ENCODE measurements at regions not wholly inside any gene's neighbourhood (a gene's known extent, or its start where the extent isn't known, plus 50 kb on each side); places are given as distances from the start of the nearest gene placed in this dataset.

GRCh38 chrX:69289793-69290123 is 124.5 kb upstream of the PJA1 start:
- no peaks in the 10 kb centered on the region for H3K4me1 ChIP-seq (ENCODE audit: insufficient read depth)

GRCh38 chrX:69289046-69289792 is 124.0 kb upstream of the PJA1 start:
- Histone ChIP-seq H3K4me3 (ENCODE audit: low read depth, low read length) (no peak overlapping the region), H3K27ac (ENCODE audit: low read depth) (no peak overlapping the region), H3K36me3 (ENCODE audit: insufficient read depth) (no peaks in the 10 kb centered on the region), H3K4me1 (ENCODE audit: insufficient read depth) (no peaks in the 10 kb centered on the region)
- WGBS, result 83% methylated on average over 11 of the region's 11 CpGs
- DNase-seq (ENCODE audit: extremely low spot score), result no peak

More at GRCh38 chrX:69289793-69290123, 124.5 kb upstream of the PJA1 start:
- whole genome bisulfite sequencing, result 100% methylated on average over 1 of the region's 1 CpG
- no peak for DNase-seq (ENCODE audit: extremely low spot score)
- Histone ChIP-seq H3K36me3 (ENCODE audit: insufficient read depth) (no peaks in the 10 kb centered on the region), H3K4me3 (ENCODE audit: low read depth, low read length) (no peak overlapping the region), H3K27ac (ENCODE audit: low read depth) (no peak overlapping the region)

GRCh38 chrX:69287095-69287494 is 121.8 kb upstream of the PJA1 start:
- Histone ChIP-seq H3K27ac (ENCODE audit: low read depth) (no peak overlapping the region), H3K4me1 (ENCODE audit: insufficient read depth) (no peaks in the 10 kb centered on the region), H3K36me3 (ENCODE audit: insufficient read depth) (no peaks in the 10 kb centered on the region), H3K4me3 (ENCODE audit: low read depth, low read length) (no peak overlapping the region)
- WGBS, result 93% methylated on average over 3 of the region's 3 CpGs
- no peak for DNase-seq (ENCODE audit: extremely low spot score)

GRCh38 chrX:69286565-69286906 is 121.3 kb upstream of the PJA1 start:
- DNase-seq (ENCODE audit: extremely low spot score), result no peak
- no peaks in the 10 kb centered on the region for H3K36me3 ChIP-seq (ENCODE audit: insufficient read depth)
- H3K4me3 ChIP-seq (ENCODE audit: low read depth, low read length), result no peak overlapping the region
- H3K4me1 ChIP-seq (ENCODE audit: insufficient read depth), result no peaks in the 10 kb centered on the region
- WGBS, result 86% methylated on average over 6 of the region's 6 CpGs
- no peak overlapping the region for H3K27ac ChIP-seq (ENCODE audit: low read depth)

GRCh38 chrX:69285881-69286564 is 120.8 kb upstream of the PJA1 start:
- Histone ChIP-seq H3K36me3 (ENCODE audit: insufficient read depth) (no peaks in the 10 kb centered on the region), H3K4me3 (ENCODE audit: low read depth, low read length) (peak overlapping the region; percentile 33), H3K4me1 (ENCODE audit: insufficient read depth) (no peaks in the 10 kb centered on the region), H3K27ac (ENCODE audit: low read depth) (no peak overlapping the region)
- peak; percentile 49 for DNase-seq (ENCODE audit: extremely low spot score)
- WGBS, result 4% methylated on average over 31 of the region's 31 CpGs

GRCh38 chrX:69285401-69285877 is 120.2 kb upstream of the PJA1 start:
- WGBS, result 12% methylated on average over 10 of the region's 10 CpGs
- no peak overlapping the region for H3K27ac ChIP-seq (ENCODE audit: low read depth)
- H3K4me1 ChIP-seq (ENCODE audit: insufficient read depth), result no peaks in the 10 kb centered on the region
- H3K36me3 ChIP-seq (ENCODE audit: insufficient read depth), result no peaks in the 10 kb centered on the region
- H3K4me3 ChIP-seq (ENCODE audit: low read depth, low read length), result peak overlapping the region; percentile 33
- DNase-seq (ENCODE audit: extremely low spot score), result peak; percentile 50

- no peaks in the 10 kb centered on the region for H3K4me1 ChIP-seq (ENCODE audit: insufficient read depth)
- 96% methylated on average over 8 of the region's 8 CpGs for WGBS
- no peaks in the 10 kb centered on the region for H3K36me3 ChIP-seq (ENCODE audit: insufficient read depth)
- DNase-seq (ENCODE audit: extremely low spot score), result no peak
- no peak overlapping the region for H3K4me3 ChIP-seq (ENCODE audit: low read depth, low read length)
- no peak overlapping the region for H3K27ac ChIP-seq (ENCODE audit: low read depth)
These were observed 119.2 kb upstream of the PJA1 start for GRCh38 chrX:69284491-69284890.

GRCh38 chrX:69282893-69283690 is 117.8 kb upstream of the PJA1 start:
- Histone ChIP-seq H3K4me3 (ENCODE audit: low read depth, low read length) (no peak overlapping the region), H3K27ac (ENCODE audit: low read depth) (no peak overlapping the region), H3K36me3 (ENCODE audit: insufficient read depth) (no peaks in the 10 kb centered on the region), H3K4me1 (ENCODE audit: insufficient read depth) (no peaks in the 10 kb centered on the region)
- DNase-seq (ENCODE audit: extremely low spot score), result no peak
- 84% methylated on average over 10 of the region's 10 CpGs for WGBS

GRCh38 chrX:69280933-69281332 is 115.7 kb upstream of the PJA1 start:
- H3K4me3 ChIP-seq (ENCODE audit: low read depth, low read length), result no peak overlapping the region
- no peak overlapping the region for H3K27ac ChIP-seq (ENCODE audit: low read depth)
- H3K36me3 ChIP-seq (ENCODE audit: insufficient read depth), result no peaks in the 10 kb centered on the region
- no peak for DNase-seq (ENCODE audit: extremely low spot score)
- no peaks in the 10 kb centered on the region for H3K4me1 ChIP-seq (ENCODE audit: insufficient read depth)
- WGBS, result 12% methylated on average over 4 of the region's 4 CpGs

- Histone ChIP-seq H3K4me3 (ENCODE audit: low read depth, low read length) (no peak overlapping the region), H3K4me1 (ENCODE audit: insufficient read depth) (no peaks in the 10 kb centered on the region), H3K36me3 (ENCODE audit: insufficient read depth) (no peaks in the 10 kb centered on the region), H3K27ac (ENCODE audit: low read depth) (no peak overlapping the region)
- WGBS, result 96% methylated on average over 3 of the region's 3 CpGs
- DNase-seq (ENCODE audit: extremely low spot score), result no peak
These were observed 114.0 kb upstream of the PJA1 start for GRCh38 chrX:69279234-69279633.

- 45% methylated on average over 16 of the region's 16 CpGs for WGBS
- Histone ChIP-seq H3K4me1 (ENCODE audit: insufficient read depth) (no peaks in the 10 kb centered on the region), H3K4me3 (ENCODE audit: low read depth, low read length) (no peak overlapping the region), H3K27ac (ENCODE audit: low read depth) (no peak overlapping the region), H3K36me3 (ENCODE audit: insufficient read depth) (no peaks in the 10 kb centered on the region)
- DNase-seq (ENCODE audit: extremely low spot score), result no peak
These were observed 112.9 kb upstream of the PJA1 start for GRCh38 chrX:69278031-69278687.

GRCh38 chrX:69277369-69277990 is 112.2 kb upstream of the PJA1 start:
- WGBS, result 92% methylated on average over 9 of the region's 9 CpGs
- H3K4me1 ChIP-seq (ENCODE audit: insufficient read depth), result no peaks in the 10 kb centered on the region
- H3K4me3 ChIP-seq (ENCODE audit: low read depth, low read length), result no peak overlapping the region
- no peak overlapping the region for H3K27ac ChIP-seq (ENCODE audit: low read depth)
- H3K36me3 ChIP-seq (ENCODE audit: insufficient read depth), result no peaks in the 10 kb centered on the region
- DNase-seq (ENCODE audit: extremely low spot score), result no peak

GRCh38 chrX:69268611-69269010 is 103.4 kb upstream of the PJA1 start:
- no peak overlapping the region for H3K27ac ChIP-seq (ENCODE audit: low read depth)

More at GRCh38 chrX:69268611-69269010, 103.4 kb upstream of the PJA1 start:
- no peaks in the 10 kb centered on the region for H3K36me3 ChIP-seq (ENCODE audit: insufficient read depth)
- H3K4me3 ChIP-seq (ENCODE audit: low read depth, low read length), result no peak overlapping the region
- DNase-seq (ENCODE audit: extremely low spot score), result no peak
- 82% methylated on average over 1 of the region's 1 CpG for WGBS
- no peaks in the 10 kb centered on the region for H3K4me1 ChIP-seq (ENCODE audit: insufficient read depth)
